Activated naive CD8-positive, alpha-beta T cell treated with anti-CD3 and anti-CD28 coated beads, Interleukin-2, amount 50 U/mL, for 16 hours (primary cell): ENCODE measurements at regions not wholly inside any gene's neighbourhood (a gene's known extent, or its start where the extent isn't known, plus 50 kb on each side); places are given as distances from the start of the nearest gene placed in this dataset.
"Not testable (repeated sequence)": the region's sequence is repeated elsewhere in the genome, so short reads cannot be mapped to it uniquely, and the experiment has no call there.

Source experiments
- DNase-seq: peaks from one replicate; pipeline ENCODE4 v3.0.0-alpha.2; 2020; ENCODE audit warnings: low read depth, low spot score

DNA sequence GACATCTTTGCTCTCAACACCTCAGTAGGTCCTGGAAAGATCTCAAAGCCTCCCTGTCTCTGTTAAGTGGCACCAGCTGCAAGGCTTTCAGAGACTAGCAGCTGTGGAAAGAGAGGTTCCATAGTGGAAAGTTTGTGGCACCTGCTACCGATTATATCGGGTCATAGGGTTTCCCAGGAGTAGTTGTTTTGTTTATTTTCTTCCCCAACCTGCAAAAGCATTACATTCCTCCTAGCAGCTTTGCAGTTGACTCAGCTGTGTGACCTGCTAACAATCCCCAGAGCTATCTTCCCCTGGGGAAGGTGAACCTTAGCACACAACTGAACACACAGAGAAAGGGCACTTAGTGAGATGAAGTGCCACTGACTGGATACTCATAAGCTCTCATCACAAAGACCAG, 598.9 kb upstream of the GRM7 start:
- no peak for DNase-seq

DNA sequence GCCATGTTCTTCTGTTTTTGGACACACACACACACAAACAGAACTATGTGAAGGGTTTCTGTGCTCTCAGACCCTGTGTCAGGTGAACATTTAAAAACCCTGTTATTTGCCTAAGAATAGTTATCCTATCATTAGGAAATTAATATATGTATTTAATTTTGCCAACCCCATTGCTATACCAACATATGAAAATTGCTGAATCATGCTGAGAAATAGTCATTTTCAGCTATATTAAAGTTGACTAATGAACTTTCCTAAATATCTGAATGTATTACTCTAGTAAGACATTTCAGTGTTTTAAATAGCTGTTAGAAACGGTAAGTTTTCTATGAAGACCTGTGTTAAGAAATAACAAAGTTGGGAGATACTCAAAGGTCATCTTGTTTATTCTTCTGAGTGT, 596.9 kb upstream of the GRM7 start:
- no peak for DNase-seq

DNA sequence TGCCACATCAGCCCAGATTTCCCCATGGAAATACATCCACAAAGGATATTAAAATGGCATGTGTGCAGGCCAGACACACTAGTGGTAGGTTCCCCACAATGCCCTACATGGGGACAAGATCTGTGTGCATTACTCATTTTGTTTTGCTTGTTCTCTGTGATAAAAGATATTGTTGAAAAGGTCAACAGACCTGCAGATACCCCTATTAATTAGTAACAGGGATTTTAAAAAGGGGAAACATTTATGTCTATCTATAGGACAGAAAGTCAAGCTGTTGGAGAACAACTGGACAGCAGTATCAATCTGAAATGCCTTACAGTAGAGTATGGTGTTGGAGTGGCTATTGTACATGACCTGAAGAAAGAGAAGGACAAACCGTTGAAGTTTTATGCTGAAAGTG, 596.0 kb upstream of the GRM7 start:
- no peak for DNase-seq

DNA sequence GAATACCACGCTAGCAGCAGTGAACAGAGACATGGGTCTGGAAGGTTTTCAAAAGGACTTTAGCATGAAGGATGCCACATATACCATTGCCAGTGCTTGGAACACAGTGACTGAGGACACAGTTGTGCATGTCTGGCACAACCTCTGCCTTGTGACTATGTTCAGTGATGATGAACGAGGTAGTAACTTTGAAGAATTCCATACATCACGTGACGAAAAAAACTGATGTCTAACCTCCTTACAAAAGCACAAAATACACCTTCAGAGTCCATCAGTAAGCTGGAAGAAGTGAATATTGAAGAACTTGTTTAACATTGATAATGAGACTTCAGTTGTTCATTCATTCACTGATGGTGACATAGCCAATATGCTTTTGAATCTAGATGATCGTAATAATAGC, 594.8 kb upstream of the GRM7 start:
- DNase-seq: no peak

DNA sequence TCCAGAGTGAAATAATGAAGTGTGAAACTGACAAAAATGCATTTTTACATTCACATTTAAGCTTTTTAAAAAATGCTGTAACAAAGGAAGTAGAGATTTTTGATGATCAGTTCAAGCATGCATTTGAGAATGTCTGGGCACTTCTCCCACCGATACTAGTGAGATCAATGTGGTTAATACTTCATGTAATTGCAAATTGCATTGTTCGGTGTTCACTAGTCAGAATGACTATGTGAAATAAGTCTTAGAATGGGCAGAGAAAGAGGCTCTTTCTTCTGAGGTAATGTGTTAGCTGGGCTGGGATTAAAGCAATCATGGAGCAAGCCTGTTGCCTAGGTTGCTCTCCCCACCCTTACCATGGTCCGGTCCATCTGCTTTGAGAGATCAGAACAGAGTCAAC, 587.0 kb upstream of the GRM7 start:
- DNase-seq: no peak

DNA sequence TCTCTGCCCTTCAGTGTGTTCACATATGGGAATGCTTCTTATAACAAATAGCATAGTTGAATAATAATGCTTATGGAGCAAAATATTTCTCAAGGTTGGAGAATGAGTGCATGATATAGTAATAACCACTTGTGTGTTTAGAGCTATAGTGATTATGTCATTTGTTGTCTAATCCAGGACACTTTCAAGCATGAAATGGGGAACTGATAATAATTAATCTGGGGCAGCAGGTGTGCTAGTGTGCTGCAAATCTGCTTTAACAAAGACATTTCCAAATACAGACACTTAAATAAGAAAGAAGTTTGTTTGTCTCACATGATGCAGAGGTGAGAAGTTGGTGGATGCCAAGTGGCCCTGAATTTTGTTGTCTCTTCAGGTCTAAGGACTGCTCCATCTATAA, 579.3 kb upstream of the GRM7 start:
- no peak for DNase-seq

DNA sequence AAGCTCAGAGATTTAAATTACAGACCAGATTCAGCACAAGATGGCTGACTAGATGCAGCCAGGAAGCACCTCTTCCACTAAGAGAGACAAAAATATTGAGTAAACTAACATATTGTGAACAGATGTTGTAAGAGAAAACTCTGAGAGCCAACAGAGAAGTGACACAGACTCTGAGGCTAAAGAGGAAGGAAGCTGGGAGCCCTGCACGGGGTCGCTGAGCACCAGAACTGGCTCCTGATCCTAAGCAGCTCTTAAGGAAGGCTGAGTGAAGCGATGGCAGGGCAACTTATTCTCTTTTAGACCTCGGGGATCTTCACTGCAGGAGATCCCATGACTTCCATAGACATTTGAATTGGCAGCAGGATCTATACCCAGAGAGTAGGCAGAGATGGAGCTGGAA, 578.0 kb upstream of the GRM7 start:
- no peak for DNase-seq

DNA sequence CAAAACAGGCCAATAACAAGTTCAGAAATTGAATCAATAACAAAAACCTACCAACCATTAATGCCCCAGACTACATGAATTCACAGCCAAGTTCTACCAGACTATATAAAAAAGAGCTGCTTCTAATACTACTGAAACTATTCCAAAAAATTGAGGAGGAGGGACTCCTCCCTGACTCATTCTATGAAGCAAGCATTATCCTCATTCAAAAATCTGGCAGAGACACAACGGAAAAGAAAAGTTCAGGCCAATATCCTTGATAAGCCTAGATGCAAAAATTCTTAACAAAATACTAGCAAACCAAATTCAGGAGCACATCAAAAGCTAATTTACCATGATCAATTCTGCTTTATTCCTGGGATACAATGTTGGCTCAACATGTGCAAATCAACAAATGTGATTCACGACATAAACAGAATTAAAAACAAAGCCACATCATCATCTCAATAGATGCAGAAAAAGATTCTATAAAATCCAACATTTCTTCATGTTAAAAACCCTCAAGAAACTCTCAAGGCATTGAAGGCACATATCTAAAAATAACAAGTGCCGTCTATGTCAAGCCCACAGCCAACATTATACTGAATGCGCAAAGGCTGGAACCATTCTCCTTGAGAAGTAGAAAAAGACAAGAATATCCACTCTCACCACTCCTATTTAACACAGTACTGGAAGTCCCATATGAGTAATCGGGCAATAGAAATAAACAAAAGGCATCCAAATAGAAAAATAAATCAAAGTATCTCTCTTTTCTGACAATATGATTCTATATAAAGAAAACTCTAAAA, 573.6 kb upstream of the GRM7 start:
- DNase-seq: no peak

DNA sequence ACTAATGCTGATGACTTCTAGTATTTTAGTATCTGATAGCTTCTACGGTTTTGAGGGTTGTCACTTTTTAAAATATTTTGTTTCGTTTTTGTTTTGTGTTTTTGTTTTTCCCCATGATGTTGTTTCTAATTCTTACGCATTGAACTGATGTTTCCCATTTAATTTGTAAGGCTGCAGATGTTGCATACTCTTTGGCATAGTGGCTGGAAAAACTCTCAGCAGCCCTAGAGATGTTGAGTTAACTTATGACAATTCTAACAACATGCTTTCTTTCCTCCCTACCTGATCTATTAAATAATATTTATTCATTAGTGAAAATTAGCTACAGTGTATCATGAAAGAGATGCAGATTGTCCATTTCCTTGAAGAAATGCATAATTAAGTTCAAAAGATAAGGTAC, 559.3 kb upstream of the GRM7 start:
- no peak for DNase-seq

DNA sequence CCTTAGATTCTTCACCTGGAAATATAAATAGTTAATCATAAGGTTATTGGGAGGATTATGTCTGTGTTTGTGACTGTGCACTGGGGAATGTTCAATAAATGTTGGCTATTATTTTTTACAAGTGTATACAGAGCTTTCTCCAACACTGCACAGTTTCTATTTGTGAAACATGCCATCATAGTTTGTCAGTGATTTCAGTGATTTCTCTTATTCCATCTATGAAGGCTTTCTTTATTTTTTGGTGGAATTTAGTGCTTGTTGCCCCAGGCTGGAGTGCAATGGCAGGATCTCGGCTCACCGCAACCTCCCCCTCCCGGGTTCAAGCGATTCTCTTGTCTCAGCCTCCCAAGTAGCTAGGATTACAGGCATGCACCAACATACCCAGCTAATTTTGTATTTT, 545.0 kb upstream of the GRM7 start:
- DNase-seq: no peak

DNA sequence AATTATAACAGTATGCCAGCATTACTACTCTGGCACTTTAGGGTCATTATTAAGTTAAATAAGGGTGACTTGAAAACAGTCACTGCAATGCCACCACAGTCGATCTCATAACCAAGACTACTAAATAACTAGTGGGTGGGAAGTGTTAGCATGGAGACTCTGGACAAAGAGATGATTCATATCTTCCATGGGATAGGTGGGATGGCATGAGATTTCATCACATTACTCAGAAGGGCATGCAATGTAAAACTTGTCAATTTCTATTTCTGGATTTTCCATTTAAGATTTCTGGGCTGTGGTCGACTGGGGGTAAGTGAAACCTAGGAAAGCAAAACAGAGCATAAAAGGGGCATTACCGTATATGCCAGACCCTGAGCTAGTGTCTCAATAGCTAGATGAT, 538.9 kb upstream of the GRM7 start:
- no peak for DNase-seq

DNA sequence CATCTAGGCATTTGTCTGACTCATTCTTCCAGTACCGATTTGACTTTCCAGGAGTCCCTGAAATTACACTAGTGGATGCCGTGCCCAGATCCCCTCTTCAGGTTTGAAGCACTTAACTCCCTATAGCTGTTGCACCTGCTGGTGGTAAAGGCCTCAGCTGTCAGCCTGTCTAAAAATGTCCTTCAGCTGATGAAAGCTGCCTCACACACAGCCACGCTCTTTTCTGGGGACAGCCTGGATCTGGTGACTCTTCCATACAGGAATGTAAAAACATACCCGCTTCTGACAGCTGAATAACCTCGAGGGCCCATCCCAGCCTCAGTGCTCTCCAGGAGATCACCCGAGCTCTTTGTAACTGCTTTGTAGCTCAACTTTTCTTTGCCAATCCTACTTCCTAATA, 534.1 kb upstream of the GRM7 start:
- no peak for DNase-seq

DNA sequence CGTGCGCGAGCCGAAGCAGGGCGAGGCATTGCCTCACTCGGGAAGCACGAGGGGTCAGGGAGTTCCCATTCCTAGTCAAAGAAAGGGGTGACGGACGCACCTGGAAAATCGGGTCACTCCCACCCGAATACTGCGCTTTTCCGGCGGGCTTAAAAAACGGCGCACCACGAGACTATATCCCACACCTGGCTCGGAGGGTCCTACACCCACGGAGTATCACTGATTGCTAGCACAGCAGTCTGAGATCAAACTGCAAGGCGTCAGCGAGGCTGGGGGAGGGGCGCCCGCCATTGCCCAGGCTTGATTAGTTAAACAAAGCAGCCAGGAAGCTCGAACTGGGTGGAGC, 520.0 kb upstream of the GRM7 start:
- DNase-seq: not testable (repeated sequence)

DNA sequence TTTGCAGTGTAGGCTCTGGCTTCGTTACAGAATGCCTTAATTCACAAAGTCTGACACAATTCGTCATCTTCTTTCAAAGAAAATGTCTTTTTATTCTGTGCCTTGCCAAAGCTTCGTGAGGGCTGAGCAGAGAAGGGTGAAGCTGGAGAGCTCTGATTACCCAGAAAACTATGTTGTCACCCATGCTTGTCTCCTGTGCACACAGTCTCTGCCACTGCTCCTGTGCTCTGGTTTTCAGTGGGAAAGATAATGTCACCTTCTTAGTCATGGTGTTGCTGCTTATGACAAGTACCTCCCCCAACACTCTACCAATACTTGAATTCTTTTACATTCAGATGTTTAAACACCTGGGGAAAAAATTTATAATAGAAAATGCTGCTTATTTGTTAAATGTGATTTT, 509.2 kb upstream of the GRM7 start:
- DNase-seq: no peak

DNA sequence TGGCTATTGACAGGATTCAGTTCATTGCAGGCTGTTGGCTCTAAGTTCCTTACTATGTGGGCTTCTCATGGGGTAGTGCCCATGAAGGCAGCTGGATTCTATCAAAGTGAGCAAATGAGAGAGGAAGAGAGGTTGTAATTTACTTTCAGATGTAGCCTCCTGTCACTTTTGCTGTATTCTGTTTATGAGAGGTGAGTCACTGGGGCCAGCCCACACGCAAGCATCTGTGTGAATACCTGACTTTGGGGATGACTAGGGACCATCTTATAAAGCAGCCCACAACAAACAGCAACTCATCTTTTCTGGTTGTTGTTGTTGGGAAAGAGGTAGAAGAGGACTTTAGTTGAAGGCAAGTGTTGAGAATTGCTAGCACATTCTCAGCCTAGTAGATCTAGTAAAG, 506.3 kb upstream of the GRM7 start:
- no peak for DNase-seq

DNA sequence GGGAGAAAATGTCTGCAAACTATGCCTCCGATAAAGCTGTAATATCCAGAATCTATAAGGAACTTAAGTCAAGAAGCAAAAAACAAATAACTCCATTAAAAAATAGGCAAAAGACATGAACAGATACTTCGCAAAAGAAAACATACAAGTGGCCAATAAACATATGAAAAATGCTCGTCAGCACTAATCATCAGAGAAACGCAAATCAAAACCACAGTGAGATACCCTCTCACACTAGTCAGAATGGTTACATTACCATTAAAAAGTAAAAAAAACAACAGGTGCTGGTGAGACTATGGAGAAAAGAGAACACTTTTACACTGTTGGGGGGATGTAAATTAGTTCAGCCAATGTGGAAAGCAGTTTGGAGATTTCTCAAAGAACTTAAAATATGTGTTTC, 498.5 kb upstream of the GRM7 start:
- DNase-seq: no peak

DNA sequence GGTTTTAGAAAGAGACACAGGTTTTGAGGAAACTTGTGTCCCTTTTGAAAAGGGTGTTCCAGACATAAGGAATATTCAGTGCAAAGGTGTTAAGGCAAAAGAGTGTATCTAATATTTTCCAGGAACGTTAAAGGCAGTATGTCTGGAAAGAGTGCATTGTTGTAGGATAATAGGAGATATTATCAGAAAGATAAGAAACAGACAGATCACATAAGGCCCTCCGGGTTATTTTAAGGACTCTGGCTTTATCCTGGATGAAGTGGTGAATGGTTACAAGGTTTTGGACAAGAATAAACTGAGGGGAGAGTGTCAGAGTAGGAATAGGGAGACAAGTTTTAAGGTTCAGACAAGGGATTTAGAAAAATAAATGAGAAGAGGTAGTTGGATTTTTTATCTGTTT, 493.7 kb upstream of the GRM7 start:
- no peak for DNase-seq

DNA sequence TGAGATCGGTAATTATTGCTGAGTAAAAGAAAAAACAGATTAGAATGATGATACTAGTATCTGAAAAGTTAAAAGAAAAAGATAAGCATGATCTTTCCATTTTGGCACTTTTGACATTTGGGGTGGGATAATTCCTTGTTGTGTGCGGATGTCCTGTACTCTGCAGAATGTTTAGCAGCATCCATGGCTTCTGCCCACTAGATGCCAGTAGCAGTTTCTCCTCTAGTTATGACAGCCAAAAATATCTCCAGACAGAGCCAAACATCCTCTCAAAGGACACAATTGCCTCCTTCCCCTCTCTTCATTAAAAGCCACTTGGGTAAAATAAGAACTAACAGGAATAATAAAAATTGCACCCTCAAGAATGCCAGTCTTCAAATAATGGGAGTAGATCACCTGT, 468.8 kb upstream of the GRM7 start:
- no peak for DNase-seq

DNA sequence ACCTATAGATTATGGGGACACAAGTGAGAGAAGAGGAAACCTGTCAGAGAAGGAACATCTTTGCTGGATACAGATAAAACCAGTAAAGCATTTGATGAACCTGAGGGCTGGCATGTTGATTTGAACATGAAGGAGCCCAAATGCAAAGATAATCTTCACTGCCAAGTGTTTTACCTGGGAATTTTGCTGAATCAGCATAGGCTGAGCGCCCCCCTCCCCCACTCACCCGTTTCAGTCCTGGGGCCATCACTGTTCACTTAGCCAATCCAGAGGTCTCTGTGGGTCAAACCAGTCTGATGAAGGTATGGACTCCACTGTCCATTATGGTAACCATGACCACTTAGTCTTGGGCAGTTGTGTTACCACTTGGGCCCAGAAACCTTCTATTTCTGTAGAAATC, 466.0 kb upstream of the GRM7 start:
- DNase-seq: no peak

DNA sequence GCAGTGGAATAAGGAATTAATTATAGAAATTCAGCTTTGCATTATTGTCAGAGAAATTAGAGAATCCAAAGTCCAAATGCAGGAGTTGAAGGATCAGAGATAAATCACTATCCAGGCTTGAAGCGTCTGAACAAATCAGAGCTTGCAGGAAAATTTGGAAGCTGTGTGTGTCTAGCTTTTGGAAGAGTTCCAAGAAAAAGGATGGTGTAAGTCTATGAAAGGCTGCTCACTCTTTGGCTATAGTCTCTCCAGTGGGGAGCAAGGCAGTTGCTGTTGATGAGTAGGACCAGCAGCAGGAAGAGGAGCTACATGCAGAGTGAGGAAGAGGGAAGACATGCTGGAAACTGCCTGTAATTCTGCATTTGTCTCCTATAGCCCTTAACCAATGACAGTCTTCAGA, 464.3 kb upstream of the GRM7 start:
- no peak for DNase-seq

DNA sequence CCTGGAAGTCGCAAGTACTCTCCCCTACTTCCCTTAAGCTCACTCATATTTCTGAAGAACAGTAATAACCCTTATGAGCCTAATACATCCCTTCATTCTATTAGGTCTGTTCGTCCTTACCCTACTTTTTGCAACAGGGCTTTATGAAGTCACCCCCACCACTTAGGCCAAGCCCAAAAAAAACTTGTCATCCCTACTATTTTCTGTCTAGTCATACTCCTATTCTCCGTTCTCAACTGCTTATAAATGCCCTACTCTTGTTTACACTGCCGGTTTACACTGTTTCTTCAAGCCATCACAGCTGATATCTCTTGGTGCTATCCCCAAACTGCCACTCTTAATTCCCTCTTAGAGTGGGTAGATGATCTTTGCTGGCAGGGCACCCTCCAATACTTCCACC, 458.2 kb upstream of the GRM7 start:
- DNase-seq: not testable (repeated sequence)

DNA sequence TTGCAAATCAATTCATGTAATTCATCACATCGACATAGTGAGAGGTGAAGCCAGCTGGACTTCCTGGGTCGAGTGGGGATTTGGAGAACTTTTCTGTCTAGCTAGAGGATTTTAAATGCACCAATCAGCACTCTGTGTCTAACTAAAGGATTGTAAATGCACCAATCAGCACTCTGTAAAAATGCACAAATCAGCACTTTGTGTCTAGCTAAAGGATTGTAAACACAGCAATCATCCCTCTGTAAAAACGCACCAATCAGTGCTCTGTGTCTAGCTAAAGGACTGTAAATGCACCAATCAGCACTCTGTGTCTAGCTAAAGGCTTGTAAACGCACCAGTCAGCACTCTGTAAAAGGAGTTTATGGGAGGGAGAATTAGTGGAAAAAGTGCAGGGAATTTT, 454.0 kb upstream of the GRM7 start:
- not testable (repeated sequence) for DNase-seq

DNA sequence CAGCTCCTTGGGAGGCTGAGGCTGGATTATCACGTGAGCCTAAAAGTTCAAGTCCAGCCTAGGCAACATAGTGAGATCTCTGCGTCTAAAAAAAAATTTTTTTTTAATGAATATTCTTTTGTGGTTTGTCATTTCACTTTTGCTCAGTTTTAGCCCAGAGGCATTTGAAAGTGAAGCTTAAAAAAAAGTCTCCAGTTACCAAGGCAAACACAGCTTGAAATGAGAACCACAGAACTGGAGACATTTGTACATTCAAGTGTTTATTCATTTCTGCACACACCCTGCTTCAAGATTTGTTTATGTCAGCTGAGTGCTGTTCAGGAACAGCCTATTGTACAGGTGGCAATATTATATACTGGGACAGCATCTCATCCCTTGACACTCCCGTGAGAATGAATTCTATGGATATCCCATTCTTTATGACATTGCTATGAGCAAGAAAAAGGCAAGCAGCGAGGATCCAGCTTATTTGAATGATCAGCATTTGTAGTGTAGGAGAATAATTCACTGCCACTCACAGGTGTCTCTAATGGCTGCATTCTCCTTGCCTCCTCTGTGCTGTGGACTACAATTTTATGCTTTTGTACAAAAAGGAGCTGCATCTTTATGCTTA, 444.8 kb upstream of the GRM7 start:
- no peak for DNase-seq

DNA sequence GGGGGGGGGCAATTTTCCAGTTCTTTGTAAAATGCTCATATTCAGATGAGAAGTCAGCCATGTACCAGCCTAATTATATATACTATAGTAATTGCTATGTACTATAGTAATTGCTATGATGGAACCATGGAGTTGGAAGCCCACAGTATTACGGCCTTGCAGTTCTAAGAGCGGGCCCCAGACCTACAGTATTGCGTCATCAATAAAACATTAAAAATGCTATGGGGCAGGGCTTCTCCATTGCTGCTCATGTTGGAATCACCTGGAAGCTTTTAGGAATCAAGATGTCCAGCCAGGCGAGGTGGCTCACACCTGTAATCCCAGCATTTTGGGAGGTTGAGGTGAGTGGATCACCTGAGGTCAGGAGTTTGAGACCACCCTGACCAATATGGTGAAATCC, 443.7 kb upstream of the GRM7 start:
- DNase-seq: no peak
